ENCODE measurements at regions not wholly inside any gene's neighbourhood (a gene's known extent, or its start where the extent isn't known, plus 50 kb on each side); places are given as distances from the start of the nearest gene placed in this dataset.

- no peaks in the 10 kb centered on the region for H3K27me3 ChIP-seq (ENCODE audit: insufficient read depth, low read length)
- ChIA-PET RAD21 (ENCODE audit: low non-redundant PET in 1 of 2, low total read pairs in 2 of 2, uncharacterized antibody in 2 of 2, unreplicated experiment in 2 of 2) (no interaction called here), CTCF (no interaction called here), POLR2A (no interaction called here)
- no peak overlapping the region for H3K4me3 ChIP-seq (replicated peaks in 1 of 2; ENCODE audit: low read depth in 1 of 2, low read length in 2 of 2)
- no peak overlapping the region for H3K4me2 ChIP-seq (ENCODE audit: low read length)
- ATAC-seq, result no peak
- intact Hi-C loops (cut with micrococcal nuclease), result no loop called here
- no peak overlapping the region for H3K9ac ChIP-seq (ENCODE audit: low read length)
- H3K9me3 ChIP-seq (ENCODE audit: control insufficient read depth in 1 of 2, insufficient read depth in 1 of 2, low read depth in 1 of 2, low read length in 2 of 2), result no peaks in the 10 kb centered on the region
- no peak overlapping the region for H3K27ac ChIP-seq (ENCODE audit: low read depth, low read length)
- no peak for DNase-seq (ENCODE audit: low read depth, low spot score)
- no peaks in the 10 kb centered on the region for H3K9me2 ChIP-seq (ENCODE audit: insufficient read depth)
- no TSS peak for BruUV-seq (replicated peaks)
- no peak overlapping the region for H2AFZ ChIP-seq (ENCODE audit: low read depth, low read length, poor library complexity, severe bottlenecking)
- no peaks in the 10 kb centered on the region for H4K20me1 ChIP-seq (ENCODE audit: insufficient read depth)
- no peaks in the 10 kb centered on the region for H3K79me2 ChIP-seq (ENCODE audit: insufficient read depth, low read length)
- no peaks in the 10 kb centered on the region for H3K4me1 ChIP-seq (ENCODE audit: control insufficient read depth in 1 of 2, insufficient read depth in 2 of 2, low read length in 2 of 2)
- TF ChIP-seq SRF (IDR thresholded peaks at IDR 0.05; ENCODE audit: low read depth) (no peak), FOSL1 (IDR thresholded peaks at IDR 0.05; ENCODE audit: low read depth) (no peak), JUND (IDR thresholded peaks at IDR 0.05) (no peak), CEBPB (IDR thresholded peaks at IDR 0.05; ENCODE audit: low read depth) (no peak), TCF7L2 (IDR thresholded peaks at IDR 0.05; ENCODE audit: borderline replicate concordance, extremely low read depth, insufficient read depth, insufficient read length) (no peak), YY1 (IDR thresholded peaks at IDR 0.05; ENCODE audit: extremely low read depth, insufficient replicate concordance, low read depth, low read length) (no peak), MAX (IDR thresholded peaks at IDR 0.05) (no peak), POLR2AphosphoS5 (IDR thresholded peaks at IDR 0.05; ENCODE audit: low read depth, low read length) (no peak), CTCF (IDR thresholded peaks at IDR 0.05 in 2 of 3, conservative IDR thresholded peaks at IDR 0.05 in 1 of 3; ENCODE audit: borderline replicate concordance in 1 of 3, insufficient read depth in 1 of 3, low read depth in 2 of 3, low read length in 2 of 3) (no peak), ZNF274 (IDR thresholded peaks at IDR 0.05; ENCODE audit: low read depth, low read length) (no peak), EZH2phosphoT487 (IDR thresholded peaks at IDR 0.05; ENCODE audit: borderline replicate concordance) (no peak)
- H3K36me3 ChIP-seq (ENCODE audit: control insufficient read depth in 1 of 2, insufficient read depth in 2 of 2, low read length in 2 of 2), result no peaks in the 10 kb centered on the region
These were observed 79.6 kb upstream of the OTOGL start for GRCh38 chr12:80019691-80020090.
